SW480 (cell line): ENCODE measurements at regions not wholly inside any gene's neighbourhood (a gene's known extent, or its start where the extent isn't known, plus 50 kb on each side); places are given as distances from the start of the nearest gene placed in this dataset.
"Not testable (repeated sequence)": the region's sequence is repeated elsewhere in the genome, so short reads cannot be mapped to it uniquely, and the experiment has no call there.

Experiments
- DNase-seq: peaks from one replicate; pipeline ENCODE4 v3.0.0-alpha.2; 2016; ENCODE audit warnings: low spot score

DNA sequence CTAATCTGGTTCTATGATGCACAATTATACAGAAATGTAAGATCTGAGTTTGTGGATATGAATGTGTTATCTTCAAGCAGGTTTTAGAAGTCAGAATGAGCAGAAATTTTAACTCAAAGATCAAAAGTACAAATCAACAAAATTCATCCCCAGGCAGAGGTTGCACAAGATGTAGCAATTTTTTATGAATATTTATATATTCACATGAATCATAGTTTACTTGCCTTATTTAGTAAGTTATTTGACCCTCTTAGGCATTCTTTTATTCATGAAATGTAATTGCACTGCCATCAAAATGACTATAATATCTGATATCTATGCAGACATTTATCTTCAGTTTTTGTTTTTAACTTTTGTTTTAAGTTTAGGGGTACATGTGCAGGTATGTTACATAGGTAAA, 103.1 kb upstream of the DAZL start:
- DNase-seq = no peak

DNA sequence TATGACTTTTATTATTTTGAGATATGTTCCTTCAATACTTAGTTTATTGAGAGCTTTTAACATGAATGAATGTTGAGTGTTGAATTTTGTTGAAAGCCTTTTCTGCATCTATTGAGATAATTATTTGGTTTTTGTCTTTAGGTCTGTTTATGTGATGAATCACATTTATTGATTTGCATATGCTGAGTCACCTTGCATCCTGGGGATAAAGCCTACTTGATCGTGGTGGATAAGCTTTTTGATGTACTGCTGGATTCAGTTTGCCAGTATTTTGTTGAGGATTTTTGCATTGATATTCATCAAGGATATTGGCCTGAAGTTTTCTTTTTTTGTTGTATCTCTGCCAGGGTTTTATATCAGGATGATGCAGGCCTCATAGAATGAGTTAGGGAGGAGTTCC, 106.5 kb upstream of the DAZL start:
- not testable (repeated sequence) for DNase-seq

DNA sequence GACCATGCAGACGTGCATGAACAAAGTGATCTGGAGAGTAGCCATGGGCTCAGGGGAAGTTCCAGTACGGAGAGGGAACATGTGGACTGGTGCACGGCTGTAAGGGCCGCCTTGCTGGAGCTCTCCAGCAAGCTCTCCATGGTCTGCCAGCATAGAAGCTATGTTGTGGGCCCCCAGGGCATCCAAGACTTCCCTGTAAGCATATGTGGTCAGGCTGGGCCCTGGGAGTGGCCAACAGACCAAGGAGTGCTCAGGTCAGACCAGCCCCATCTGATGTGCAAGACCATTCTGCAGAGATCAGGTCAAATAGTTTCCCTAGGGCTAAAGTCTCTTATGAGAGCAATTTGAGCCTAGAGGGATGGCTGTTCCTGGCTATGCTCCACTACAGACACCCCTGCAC, 110.1 kb upstream of the DAZL start:
- DNase-seq = no peak

DNA sequence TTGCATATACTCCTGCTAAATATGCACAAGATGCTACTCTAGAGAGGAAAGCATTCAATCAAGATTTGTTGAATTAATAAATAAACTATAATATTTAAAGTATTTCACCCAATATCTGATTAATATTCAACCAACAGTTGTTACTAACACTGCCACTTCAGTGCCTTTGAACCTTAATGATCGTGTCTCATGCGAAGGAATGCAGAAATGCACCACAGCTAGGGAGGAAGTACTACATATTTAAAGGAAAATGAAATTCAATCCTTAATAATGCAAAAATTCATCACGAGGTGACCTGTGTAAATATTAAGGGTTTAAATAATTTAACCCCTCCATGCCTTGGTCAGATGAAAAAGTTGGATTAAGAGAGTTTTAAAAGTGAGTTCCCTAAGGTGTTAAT, 114.2 kb upstream of the DAZL start:
- DNase-seq = no peak

DNA sequence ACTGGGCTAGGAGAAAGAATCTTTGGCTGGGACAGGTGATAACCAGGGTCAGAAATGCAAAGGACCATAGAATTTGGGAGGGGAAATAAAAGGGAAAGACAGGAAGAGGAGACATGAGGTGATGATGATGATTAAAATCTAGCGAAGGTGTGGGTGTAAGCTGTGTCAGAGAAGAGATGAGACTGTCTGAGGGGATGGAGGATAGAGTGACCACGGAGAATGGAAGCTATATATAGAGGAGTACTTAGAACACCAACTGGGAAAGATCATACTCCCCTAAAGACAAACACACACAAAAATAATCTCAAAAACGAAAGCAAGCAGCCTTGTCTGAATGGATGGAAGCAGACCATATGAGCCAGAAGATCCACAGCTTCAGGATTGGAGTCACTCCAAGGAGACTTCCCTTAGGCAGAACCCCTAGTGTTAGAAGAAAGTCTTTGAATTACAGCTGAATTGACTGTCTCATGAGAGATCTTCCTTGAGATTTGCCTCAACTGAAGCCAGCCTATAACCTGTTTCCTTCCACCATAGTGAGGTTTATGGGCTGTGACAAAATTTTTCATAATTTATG, 115.2 kb upstream of the DAZL start:
- DNase-seq = no peak

DNA sequence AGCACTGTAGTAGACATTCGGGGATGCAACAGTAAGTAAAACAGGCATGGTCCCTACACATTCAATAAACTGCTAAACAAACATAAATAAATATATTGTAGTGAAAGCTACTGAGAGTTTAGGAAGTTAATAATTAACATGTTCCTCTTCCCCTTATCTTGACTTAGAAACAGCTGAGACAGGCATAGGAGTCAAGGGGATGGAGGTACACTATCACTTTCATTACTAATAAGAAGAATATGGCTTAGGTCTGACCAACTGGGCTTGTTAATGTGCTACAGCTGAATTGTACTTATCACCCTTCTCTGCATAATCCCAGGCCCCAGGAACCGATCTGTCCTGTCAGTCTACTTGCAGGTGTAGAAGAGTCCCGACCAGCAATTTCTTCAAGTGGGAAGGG, 116.3 kb upstream of the DAZL start:
- no peak for DNase-seq

DNA sequence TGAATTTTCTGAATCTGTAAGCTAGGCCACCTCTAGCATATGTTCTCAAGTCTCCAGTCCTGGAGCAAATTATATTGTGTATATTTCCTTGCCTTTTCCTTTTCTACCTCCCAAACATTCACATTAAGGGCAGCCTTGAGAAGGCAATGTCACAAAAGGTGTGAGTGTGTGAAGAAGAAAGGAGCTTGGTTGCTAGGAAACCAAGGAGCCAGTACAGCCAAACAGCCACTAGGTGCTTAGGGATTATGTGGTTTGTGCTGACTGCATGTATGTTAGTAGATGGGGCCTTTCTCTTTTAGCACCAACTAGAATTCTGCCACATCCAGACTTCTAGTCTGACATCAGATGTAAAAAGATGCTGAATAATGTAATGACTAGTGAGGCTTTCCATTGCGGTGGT, 118.8 kb upstream of the DAZL start:
- no peak for DNase-seq

DNA sequence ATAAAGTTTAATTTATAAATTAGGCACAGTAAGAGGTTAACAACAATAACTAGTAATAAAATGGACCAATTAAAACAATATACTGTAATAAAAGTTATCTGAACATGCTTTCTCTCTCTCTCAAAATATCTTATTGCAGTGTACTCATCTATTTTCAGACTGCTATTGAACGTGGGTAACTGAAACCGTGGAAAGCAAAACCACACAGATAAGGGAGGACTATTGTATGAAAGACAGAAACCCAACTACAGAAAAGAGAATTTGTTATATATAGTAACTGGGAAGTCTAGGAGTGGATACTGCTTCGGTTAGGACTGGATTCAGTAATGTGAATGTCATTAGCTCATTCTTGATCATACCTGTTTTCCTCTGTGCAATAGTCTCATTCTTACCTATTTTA, 119.3 kb upstream of the DAZL start:
- no peak for DNase-seq

DNA sequence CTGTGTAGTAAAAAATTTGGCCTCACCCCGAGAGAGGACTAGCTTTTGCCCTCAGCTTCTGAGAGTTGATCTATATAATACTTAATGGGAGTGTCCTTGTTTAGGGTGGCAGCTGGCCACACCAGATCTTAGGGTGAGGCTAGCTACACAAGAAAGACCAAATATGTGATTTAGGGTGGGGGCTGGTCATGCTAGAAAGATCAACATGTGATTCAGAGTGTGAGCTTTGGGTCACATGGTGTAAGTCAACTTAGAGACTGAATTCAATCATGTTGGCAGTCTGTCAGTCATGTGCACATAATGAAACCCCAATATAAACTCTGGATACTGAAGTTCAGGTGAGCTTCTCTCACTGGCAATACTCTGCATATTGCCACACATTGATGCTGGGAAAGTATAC, 120.7 kb upstream of the DAZL start:
- DNase-seq = no peak

DNA sequence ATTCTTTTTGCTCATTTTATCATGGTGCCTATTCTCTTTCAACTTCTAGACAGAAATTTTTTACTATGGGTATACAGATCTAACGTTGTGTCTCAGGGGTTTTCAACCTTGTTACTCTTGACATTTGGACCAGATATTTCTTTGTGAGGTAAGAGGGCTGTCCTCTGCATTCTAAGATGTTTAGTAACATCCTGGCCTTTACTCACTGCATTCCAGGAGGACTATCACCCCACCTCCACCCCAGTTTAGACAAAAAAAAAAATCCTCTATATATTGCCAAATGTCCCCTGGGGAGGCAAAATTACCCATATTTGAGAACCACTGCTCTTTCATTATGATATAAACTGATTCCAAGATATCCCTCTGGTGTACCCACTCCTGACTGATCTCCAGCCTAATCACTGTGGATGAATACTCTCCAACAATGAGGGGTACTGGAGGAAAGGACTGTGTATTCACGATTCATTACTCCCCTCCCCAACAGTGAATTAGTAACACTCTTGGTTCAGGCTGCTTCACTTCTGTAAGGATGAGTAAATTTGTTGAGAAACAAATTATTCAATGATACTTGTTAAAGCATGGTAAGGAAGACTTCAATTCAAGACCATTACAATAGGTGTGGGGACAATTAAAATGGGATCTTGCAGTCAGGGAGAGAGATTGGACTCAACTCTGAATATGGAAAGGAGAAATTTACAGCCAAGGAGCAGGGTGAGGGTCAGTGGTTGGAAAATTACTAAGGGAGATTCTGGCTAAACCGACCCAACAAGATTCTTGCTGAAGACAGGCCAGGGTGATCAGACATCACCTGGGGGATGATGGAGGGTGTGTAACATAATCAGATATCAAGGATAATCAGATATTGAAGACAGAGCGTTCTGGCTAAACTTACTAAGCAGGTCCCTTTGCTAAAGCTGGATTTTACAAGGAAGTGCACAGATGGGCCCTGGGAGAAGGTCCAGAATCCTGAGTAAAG, 123.8 kb upstream of the DAZL start:
- no peak for DNase-seq

DNA sequence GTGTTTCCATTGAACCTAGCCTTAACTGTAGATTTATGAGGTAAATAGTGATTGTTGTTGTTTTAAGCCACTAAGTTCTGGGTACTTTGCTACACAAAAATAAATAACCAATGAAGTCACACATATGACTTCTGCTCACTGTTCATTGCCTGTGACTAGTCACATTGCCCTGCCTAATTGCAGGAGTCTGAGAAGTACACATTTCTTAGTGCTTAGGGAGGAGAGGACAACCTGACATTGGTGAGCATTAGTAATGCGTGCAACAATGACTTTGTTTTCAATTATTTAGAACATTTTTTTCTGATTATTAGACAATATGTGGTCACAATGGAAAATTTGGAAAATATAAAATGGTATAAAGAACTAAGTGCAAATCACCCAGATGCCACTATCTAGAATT, 133.2 kb upstream of the DAZL start:
- DNase-seq = no peak

DNA sequence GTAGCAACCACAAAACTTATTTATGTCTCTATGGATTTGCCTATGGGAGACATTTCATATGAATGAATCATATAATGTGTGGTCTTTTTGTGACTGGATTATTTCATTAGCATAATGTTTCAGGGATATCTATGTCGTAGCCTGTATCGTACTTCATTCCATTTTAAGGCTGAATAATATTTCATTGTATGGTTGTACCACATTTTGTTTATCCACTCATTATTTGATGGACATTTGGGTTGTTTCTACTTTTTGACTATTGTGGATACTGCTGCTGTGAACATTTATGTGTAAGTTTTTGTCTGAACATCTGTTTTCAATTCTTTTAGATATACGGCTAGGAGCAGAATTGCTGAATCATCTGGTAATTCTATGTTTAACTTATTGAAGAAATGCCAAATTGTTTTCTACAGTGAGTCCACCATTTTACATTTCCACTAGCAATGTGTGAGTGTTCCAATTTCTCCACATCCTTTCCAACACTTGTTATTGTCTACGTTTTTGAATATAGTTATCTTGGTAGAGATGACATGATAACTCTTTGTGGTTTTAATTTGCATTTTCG, 134.4 kb upstream of the DAZL start:
- DNase-seq = no peak

DNA sequence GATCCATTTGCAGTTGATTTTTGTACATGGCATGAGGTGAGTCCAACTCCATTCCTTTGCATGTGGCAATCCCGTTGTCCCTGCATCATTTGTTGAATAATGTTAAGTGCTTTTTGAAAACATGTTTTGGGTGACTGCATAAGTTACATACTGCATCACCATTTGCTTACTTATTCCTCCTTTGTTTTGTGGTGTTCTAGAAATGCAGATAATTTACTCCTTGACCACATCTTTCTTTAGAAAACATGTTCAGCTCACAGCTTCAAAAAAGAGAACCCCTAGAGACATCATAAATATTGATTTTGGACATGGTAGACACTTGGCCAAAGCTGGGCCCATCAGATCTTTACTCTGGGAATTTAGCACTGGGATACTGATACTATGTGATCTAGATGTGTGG, 135.3 kb upstream of the DAZL start:
- no peak for DNase-seq

DNA sequence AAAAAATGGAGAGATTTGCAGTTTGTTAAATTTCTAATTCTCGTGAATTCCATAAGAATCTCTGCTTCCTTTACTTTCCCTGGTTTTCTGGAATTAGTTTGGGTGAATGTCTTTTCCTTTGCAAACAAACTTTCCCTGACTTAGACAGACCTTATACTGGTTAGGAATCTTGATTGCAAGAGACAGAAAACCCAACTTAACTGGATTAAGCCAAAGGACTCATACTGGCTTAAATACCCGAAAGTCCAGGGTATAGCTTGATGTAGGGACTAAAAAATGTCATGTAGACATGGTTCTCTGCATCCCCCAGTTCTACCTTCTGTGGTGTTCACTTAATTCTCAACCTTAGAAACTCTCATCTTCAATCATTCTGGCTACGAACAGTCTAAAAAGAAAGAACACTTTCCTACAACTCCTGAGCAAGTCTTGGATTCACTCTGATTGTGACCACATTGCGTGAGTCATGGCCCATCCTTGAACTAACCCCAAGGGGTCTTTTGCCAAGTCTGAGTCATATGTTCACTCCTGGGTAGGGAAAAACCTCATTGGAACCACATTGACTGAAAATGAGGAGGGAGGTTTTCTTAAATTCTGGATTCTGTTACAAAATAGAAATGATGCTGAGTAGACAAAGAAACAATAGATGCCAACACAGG, 136.0 kb upstream of the DAZL start:
- DNase-seq = no peak

DNA sequence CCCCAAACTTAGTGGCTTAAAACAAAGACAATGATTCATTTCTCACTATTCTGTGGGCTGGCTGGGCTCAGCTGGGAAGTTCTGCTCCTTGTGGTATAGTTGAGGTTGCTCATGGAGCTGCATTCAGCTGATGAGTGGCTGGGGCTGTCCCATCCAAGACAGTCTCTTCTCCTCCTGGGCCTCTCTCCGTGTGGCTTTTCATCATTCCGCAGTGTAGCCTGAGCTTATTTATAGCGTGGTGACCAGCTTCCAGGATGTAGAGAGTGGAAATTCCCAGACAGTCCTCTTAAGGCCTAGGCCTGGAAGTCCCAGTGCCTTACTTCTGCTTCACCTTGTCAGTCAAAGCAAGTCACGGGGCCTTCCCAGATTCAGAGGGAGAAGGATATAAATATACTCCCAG, 136.7 kb upstream of the DAZL start:
- no peak for DNase-seq

DNA sequence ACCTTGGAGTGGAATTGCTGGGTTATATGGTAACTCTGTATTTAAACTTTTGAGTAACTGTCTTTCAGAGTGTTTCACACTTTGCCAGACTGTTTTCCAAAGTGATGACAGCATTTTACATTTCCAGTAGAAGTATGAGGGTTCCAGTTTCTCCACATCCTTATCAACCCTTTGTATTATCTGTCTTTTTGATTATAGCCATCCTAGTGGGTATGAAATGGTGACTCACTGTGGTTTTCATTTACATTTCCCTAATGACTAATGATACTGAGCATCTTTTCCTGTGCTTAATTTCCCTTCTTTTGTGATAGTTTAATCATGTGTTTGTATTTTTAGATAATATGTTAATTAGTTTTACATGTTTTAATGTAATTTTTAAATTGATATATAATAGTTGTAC, 138.1 kb upstream of the DAZL start:
- DNase-seq = no peak

DNA sequence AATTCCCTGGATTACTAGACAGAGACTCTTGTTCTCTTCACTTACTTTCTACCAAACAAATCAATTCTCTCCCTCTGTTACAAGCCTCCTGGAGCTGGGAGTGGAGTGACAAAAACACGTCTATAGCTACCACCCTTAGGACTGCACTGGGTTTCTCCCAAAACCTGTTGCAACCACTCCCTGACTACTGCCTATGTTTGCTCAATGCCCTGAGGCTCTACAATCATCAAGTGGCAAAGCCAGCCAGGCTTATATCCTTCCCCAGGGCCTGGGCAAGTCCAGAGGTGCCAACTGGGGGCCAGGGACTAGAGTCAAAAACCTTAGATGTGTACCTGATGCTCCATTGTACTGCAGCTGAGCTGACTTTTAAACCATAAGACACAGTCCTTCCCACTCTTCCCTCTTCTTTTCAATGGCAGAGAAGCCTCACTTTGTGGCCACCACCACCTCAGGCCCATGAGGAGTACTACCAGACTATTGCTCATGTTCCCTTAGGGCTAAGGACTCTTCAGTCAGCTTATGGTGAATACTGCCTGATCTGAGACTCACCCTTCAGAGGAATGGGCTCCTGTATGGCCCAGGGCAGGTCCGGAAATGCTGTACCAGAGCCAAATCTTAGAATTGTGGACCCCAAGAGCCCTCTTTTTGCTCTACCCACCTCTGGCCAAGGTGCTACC, 125.4 kb upstream of the PLCL2 start:
- DNase-seq = no peak

DNA sequence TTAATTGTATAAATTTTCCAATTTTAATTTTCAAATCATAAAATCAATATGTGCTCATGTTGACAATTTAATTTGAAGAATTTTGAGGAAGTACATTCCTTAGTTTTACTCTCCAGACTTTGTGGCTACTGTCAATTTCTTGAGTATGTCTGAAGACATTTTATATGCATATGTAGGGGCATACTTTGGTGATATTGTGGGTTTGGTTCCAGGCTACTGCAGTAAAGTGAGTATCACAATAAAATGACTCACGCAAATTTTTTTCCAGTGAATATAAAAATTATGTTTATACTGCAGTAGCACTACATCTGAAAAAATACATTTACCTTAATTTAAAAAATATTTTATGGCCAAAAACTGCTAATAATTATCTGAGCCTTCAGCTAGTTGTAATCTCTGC, 123.2 kb upstream of the PLCL2 start:
- DNase-seq = no peak

DNA sequence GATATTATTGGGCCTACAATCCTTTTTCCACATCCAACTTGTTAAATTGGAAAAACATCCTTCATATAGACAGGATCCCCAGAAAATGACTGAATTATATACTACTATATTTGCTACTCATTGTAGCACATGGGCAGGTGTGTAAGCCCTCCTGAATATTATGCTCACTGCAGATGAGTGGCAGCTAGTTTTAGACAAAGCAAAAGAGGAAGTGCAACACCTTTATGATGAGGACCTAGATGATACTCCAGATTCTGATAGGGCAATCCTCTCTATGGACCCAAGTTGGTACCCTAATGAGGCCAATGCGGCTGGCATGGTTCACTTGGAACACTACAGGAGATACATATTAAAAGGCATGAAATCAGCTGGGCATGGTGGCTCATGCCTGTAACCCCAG, 119.1 kb upstream of the PLCL2 start:
- DNase-seq = no peak

DNA sequence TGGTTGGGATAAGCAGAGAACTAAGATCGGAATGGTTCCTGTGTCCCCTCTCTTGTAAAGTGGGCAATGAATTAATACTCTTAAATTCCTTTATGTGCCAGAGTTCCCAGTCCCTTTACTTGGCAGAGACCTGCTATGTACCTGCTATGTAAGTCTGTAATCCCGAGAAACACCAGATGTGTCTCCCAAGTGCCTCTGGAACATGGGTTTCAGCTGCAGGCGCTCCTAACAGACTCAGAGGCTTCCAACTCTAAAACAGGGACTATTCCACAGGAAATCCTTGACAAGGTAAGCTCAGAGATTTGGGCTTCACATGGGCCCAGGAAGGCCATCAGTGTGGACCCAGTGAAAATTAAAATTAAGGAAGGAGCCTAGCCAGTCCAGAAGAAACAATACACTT, 117.7 kb upstream of the PLCL2 start:
- no peak for DNase-seq

DNA sequence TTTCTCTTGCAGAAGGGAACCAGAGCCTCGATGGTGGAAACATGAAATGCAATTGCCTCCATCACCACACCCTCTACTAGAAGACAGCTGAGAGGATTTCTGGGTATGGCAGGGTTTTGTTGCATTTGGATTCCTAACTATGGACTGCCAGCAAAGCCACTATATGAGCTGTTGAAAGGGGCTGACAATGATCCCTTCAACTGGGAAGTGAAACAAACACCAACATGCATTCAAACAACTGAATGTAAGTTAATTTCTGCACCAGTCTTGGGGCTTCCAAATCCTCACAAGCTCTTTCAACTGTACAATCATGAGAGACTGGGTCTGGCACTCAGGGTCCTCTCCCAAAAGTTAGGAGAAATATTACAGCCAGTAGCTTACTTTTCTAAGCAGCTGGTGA, 116.7 kb upstream of the PLCL2 start:
- no peak for DNase-seq

DNA sequence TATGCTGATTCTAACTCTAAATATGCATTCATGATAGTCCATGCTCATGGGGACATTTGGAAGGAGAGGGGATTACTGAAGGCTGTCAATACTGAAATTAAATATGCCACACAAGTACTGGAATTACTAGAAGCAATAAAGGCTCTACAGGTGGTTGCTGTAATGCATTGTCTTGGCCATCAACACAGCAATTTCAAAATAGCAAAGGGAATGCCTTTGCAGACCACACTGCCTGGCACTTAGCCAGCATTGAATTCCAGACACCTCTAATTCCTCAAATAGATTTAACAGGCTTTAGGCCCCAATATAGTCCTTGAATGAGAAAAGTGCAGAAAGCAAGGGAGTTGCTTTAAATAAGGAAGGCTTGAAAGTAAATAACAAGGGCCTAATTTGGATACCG, 115.8 kb upstream of the PLCL2 start:
- DNase-seq = peak; percentile 5
